K562 (cell line): ENCODE measurements at regions not wholly inside any gene's neighbourhood (a gene's known extent, or its start where the extent isn't known, plus 50 kb on each side); places are given as distances from the start of the nearest gene placed in this dataset.
A peak's percentile ranks its signal among the peaks of the same experiment; 100 is the strongest.

Experiments used
- ATAC-seq: fragments of 200-7000 bp; cut with Tn5 transposase; 3 replicates; pipeline ENCODE4 v1.9.1; 2020; ENCODE audit warnings: moderate library complexity
- BruUV-seq: library from RNA; stranded (reverse); fragments of 400-500 nt; replicated peaks from 2 replicates; lab custom pipeline; 2021; lab: Mats Ljungman, UMichigan
- CTCF ChIA-PET: fragments of 300-600 bp; formaldehyde crosslinking; extraction: SDS; loops from one replicate; lab custom pipeline; 2021; ENCODE audit warnings: low intra/inter-chr PET ratio; lab: Yijun Ruan, JAX
- POLR2A ChIA-PET: fragments of 300-600, 350-650 bp; sonication (Branson Sonifier 250); formaldehyde crosslinking; extraction: SDS; loops from one replicate; lab custom pipeline; 2021; ENCODE audit warnings: antibody characterized with exemption, inconsistent platforms; lab: Yijun Ruan, JAX
- DNase-seq, 4 experiments: peaks; one replicate each; pipeline versions ENCODE4 v3.0.0 to v3.0.0-alpha.2; 2011 to 2018; ENCODE audit warnings: low spot score in 3 of 4, mixed read lengths in 3 of 4; ENCODE audit errors: extremely low read depth in 1 of 4
- FAIRE-seq: peaks from 2 replicates; lab custom pipeline; 2011; peaks lifted over from hg19 to GRCh38; lab: Jason Lieb, UNC
- H2AFZ ChIP-seq: 2 replicates; pipeline ENCODE4 v1.6.0; 2011; ENCODE audit warnings: low read depth, low read length, control low read depth, inconsistent platforms
- H3K27ac ChIP-seq: fragments of 200-600 bp; 3 replicates; pipeline ENCODE4 v1.8.0; 2011; ENCODE audit warnings: low read depth, mild to moderate bottlenecking, control low read depth, inconsistent platforms, low read length, moderate library complexity, mixed read lengths; ENCODE audit errors: extremely low read depth
- H3K27me3 ChIP-seq, 2 experiments: fragments of 300-600 bp in 1 of 2; 2 replicates in 1 of 2; 3 replicates in 1 of 2; pipeline versions ENCODE4 v1.6.0 to v1.8.0; 2011; ENCODE audit warnings: inconsistent platforms in 2 of 2, low read length in 2 of 2, mild to moderate bottlenecking in 1 of 2, mixed read lengths in 1 of 2, moderate library complexity in 1 of 2; ENCODE audit not compliant: control insufficient read depth in 2 of 2, insufficient read depth in 2 of 2
- H3K36me3 ChIP-seq: fragments of 300-600 bp; 3 replicates; pipeline ENCODE4 v1.8.0; 2011; ENCODE audit warnings: mild to moderate bottlenecking, low read length, inconsistent platforms; ENCODE audit not compliant: control insufficient read depth, insufficient read depth
- H3K4me1 ChIP-seq, 2 experiments: fragments of 200-600 bp in 1 of 2; replicated peaks in 1 of 2; 2 replicates in 1 of 2; 3 replicates in 1 of 2; pipeline versions ENCODE4 v1.5.1 to v1.8.0; 2011; ENCODE audit warnings: inconsistent platforms in 2 of 2, low read length in 2 of 2, mild to moderate bottlenecking in 1 of 2, mixed read lengths in 1 of 2, moderate library complexity in 1 of 2; ENCODE audit not compliant: control insufficient read depth in 2 of 2, insufficient read depth in 2 of 2
- H3K4me2 ChIP-seq: 2 replicates; pipeline ENCODE4 v1.6.1; 2011; ENCODE audit warnings: low read length, control low read depth, inconsistent platforms, mixed read lengths; ENCODE audit not compliant: insufficient read depth
- H3K4me3 ChIP-seq: fragments of 200-600 bp; sonication (generic), shearing (Covaris generic); 2 replicates; pipeline ENCODE4 v1.5.1; 2016; ENCODE audit warnings: control low read depth, inconsistent platforms
- H3K79me2 ChIP-seq: fragments of 200-600 bp; 3 replicates; pipeline ENCODE4 v1.8.0; 2011; ENCODE audit warnings: low read length, inconsistent platforms; ENCODE audit not compliant: control insufficient read depth, insufficient read depth
- H3K9ac ChIP-seq, 2 experiments: 2 replicates each; pipeline versions ENCODE4 v1.6.0 to v1.6.1; 2011; ENCODE audit warnings: low read depth in 2 of 2, low read length in 2 of 2, control low read depth in 1 of 2, inconsistent platforms in 1 of 2, mild to moderate bottlenecking in 1 of 2, mixed read lengths in 1 of 2; ENCODE audit not compliant: insufficient read depth in 1 of 2
- H3K9me1 ChIP-seq: one replicate; pipeline ENCODE4 v1.6.0; 2011; ENCODE audit warnings: inconsistent platforms, mild to moderate bottlenecking, low read length, moderate library complexity; ENCODE audit not compliant: control insufficient read depth, insufficient read depth
- H3K9me3 ChIP-seq: replicated peaks from 2 replicates; pipeline ENCODE4 v1.5.1; 2011; ENCODE audit warnings: low read depth, low read length, inconsistent platforms; ENCODE audit not compliant: control insufficient read depth, insufficient read depth
- H4K20me1 ChIP-seq: replicated peaks from 2 replicates; pipeline ENCODE4 v1.6.1; 2011; ENCODE audit warnings: low read length, inconsistent platforms, mixed read lengths; ENCODE audit not compliant: control insufficient read depth, insufficient read depth
- CBFA2T2 ChIP-seq: fragments of 450-650 bp; conservative IDR thresholded peaks from 2 replicates; pipeline ENCODE4 v1.6.1; 2017; ENCODE audit warnings: mild to moderate bottlenecking
- CREBBP ChIP-seq: IDR thresholded peaks from one replicate; pipeline ENCODE4 v1.6.1; 2012; ENCODE audit warnings: low read depth, mild to moderate bottlenecking, control low read depth, inconsistent platforms, low read length
- EHMT2 ChIP-seq: fragments of 450-650 bp; IDR thresholded peaks from 2 replicates; pipeline ENCODE4 v1.6.1; 2018; ENCODE audit warnings: antibody characterized with exemption
- ILF3 ChIP-seq: fragments of 450-650 bp; IDR thresholded peaks from 2 replicates; pipeline ENCODE4 v1.6.1; 2018; ENCODE audit warnings: antibody characterized with exemption, mild to moderate bottlenecking, moderate library complexity, borderline replicate concordance
- ILK ChIP-seq: fragments of 450-650 bp; IDR thresholded peaks from 2 replicates; pipeline ENCODE4 v1.6.1; 2016; ENCODE audit warnings: missing genetic modification characterization, low read depth, mild to moderate bottlenecking, missing compliant biosample characterization, moderate library complexity, borderline replicate concordance
- MITF ChIP-seq: IDR thresholded peaks from 2 replicates; pipeline ENCODE4 v1.6.1; 2014; ENCODE audit warnings: antibody characterized with exemption
- PATZ1 ChIP-seq: fragments of 250-450 bp; sonication (Bioruptor Pico); IDR thresholded peaks from 2 replicates; pipeline ENCODE4 v1.5.0; 2020; ENCODE audit warnings: mild to moderate bottlenecking, borderline replicate concordance
- PRDM10 ChIP-seq: fragments of 450-650 bp; IDR thresholded peaks from 2 replicates; pipeline ENCODE4 v1.6.1; 2018; ENCODE audit not compliant: partially characterized antibody
- RBM22 ChIP-seq: fragments of 200-400 bp; formaldehyde crosslinking; IDR thresholded peaks from 2 replicates; pipeline ENCODE4 v1.6.1; 2018; ENCODE audit warnings: low read length, low read depth; ENCODE audit not compliant: poor library complexity, severe bottlenecking
- SRSF7 ChIP-seq: fragments of 200-400 bp; formaldehyde crosslinking; optimal IDR thresholded peaks from 2 replicates; pipeline ENCODE3; 2017; ENCODE audit warnings: mild to moderate bottlenecking, low read depth, low read length
- THRB ChIP-seq: fragments of 450-650 bp; formaldehyde crosslinking; conservative IDR thresholded peaks from 2 replicates; pipeline ENCODE4 v1.4.0; 2022; ENCODE audit warnings: mild to moderate bottlenecking, missing genetic modification characterization
- ZC3H8 ChIP-seq: fragments of 450-650 bp; IDR thresholded peaks from 2 replicates; pipeline ENCODE4 v1.6.1; 2017
- ZFP30 ChIP-seq: fragments of 250-450 bp; sonication (Bioruptor Pico); IDR thresholded peaks from 2 replicates; pipeline ENCODE4 v1.8.0; 2022; ENCODE audit warnings: moderate library complexity, mild to moderate bottlenecking, inconsistent platforms, borderline replicate concordance
- ZNF77 ChIP-seq: fragments of 250-450 bp; sonication (Bioruptor Pico); IDR thresholded peaks from 2 replicates; pipeline ENCODE4 v1.5.0; 2020
- ZNF830 ChIP-seq: fragments of 250-450 bp; sonication (Bioruptor Pico); IDR thresholded peaks from 2 replicates; pipeline ENCODE4 v1.5.0; 2021; ENCODE audit warnings: mild to moderate bottlenecking
- WGBS: fragments of 100-300 bp; shearing (Covaris generic); methylation state at CpG from one replicate; pipeline ENCODE4 v1.1.6; 2016; ENCODE audit warnings: low coverage, mixed read lengths; ENCODE audit not compliant: insufficient coverage; ENCODE audit errors: missing lambda C conversion rate; 5-methylcytosine and 5-hydroxymethylcytosine counted together
- in situ Hi-C: fragments of 300-500 bp; cut with MboI; formaldehyde crosslinking; loops from 4 replicates; pipeline ENCODE4 v1.15.0; 2018; ENCODE audit warnings: inconsistent platforms, mixed read lengths
- intact Hi-C: fragments of 100-400 bp; cut with micrococcal nuclease; formaldehyde crosslinking; loops from 2 replicates; pipeline ENCODE4 v1.14.2; 2022

GRCh38 chr3:33956776-33957175 lies 158.3 kb downstream of the PDCD6IP start:
- ATAC-seq: no peak
- intact Hi-C loops: loop anchor here (10.0 kb wide), 1 partner anchor 148 kb away; no protein-coding TSS in a partner anchor
- CTCF ChIA-PET: interaction anchor here (1.8 kb wide), 1 partner anchor 59 kb away, joined by 5 read pairs; no protein-coding TSS in a partner anchor
- 42% methylated on average over 4 of the region's 4 CpGs for WGBS
- no peaks in the 10 kb centered on the region for H4K20me1 ChIP-seq
- H3K27me3 ChIP-seq: no peaks in the 10 kb centered on the region
- DNase-seq: no peak
- no peaks in the 10 kb centered on the region; the same call in 2 of the 3 replicates for H3K36me3 ChIP-seq
- peaks cover 0 to 11% of the 10 kb centered on the region in 2 experiments; a peak in 2 of 5 replicates for H3K4me1 ChIP-seq
- in situ Hi-C loops: no loop called here
- no peak overlapping the region for H3K4me3 ChIP-seq
- H2AFZ ChIP-seq: no peak overlapping the region
- H3K79me2 ChIP-seq: no peaks in the 10 kb centered on the region
- no TSS peak for BruUV-seq
- POLR2A ChIA-PET: interaction anchor here (0.6 to 1.2 kb wide), 4 partner anchors 8 to 803 kb away, joined by 3 to 5 read pairs (median 4); no protein-coding TSS in a partner anchor
- no peaks in the 10 kb centered on the region for H3K9me3 ChIP-seq
- no peak overlapping the region for H3K4me2 ChIP-seq
- FAIRE-seq: peak; percentile 6
- H3K9ac ChIP-seq: no peak overlapping the region
- no peaks in the 10 kb centered on the region for H3K9me1 ChIP-seq
- H3K27ac ChIP-seq: no peak overlapping the region
- TF ChIP-seq PATZ1 (CRISPR knock-in tag) (no peak), ZFP30 (CRISPR knock-in tag) (no peak), EHMT2 (no peak), CBFA2T2 (no peak), MITF (no peak), ZNF77 (CRISPR knock-in tag) (no peak), SRSF7 (no peak), THRB (CRISPR knock-in tag) (no peak), ZC3H8 (no peak), RBM22 (no peak), PRDM10 (no peak), ZNF830 (no peak), ILK (tag) (no peak), ILF3 (no peak), CREBBP (no peak)
